ENCODE measurements at regions not wholly inside any gene's neighbourhood (a gene's known extent, or its start where the extent isn't known, plus 50 kb on each side); places are given as distances from the start of the nearest gene placed in this dataset.

- ATAC-seq (ENCODE audit: poor library complexity) (no peak), DNase-seq (no peak)
- Histone ChIP-seq H3K4me1 (ENCODE audit: insufficient read depth, low read length) (no peaks in the 10 kb centered on the region), H3K27ac (ENCODE audit: low read depth in 1 of 2, low read length in 2 of 2) (no peak overlapping the region), H3K4me3 (ENCODE audit: low read length) (no peak overlapping the region), H3K9me3 (ENCODE audit: control insufficient read depth in 1 of 2, insufficient read depth in 1 of 2, low read length in 2 of 2) (no peaks in the 10 kb centered on the region), H3K27me3 (ENCODE audit: control insufficient read depth in 1 of 2, insufficient read depth in 2 of 2, low read length in 2 of 2) (no peaks in the 10 kb centered on the region), H3K36me3 (ENCODE audit: insufficient read depth, low read length) (no peaks in the 10 kb centered on the region)
- ChIA-PET POLR2A (no interaction called here), CTCF (no interaction called here)
- Mint-ChIP-seq H3K27me3 (no peaks in the 10 kb centered on the region), H3K9me3 (no peaks in the 10 kb centered on the region), H3K36me3 (ENCODE audit: low read depth) (no peaks in the 10 kb centered on the region), H3K4me1 (ENCODE audit: low read depth) (no peaks in the 10 kb centered on the region), H3K4me3 (no peak overlapping the region), H3K27ac (no peak overlapping the region)
- intact Hi-C loops (cut with DNase I, micrococcal nuclease), result no loop called here
- TF ChIP-seq CTCF (IDR thresholded peaks at IDR 0.05), result no peak
These were observed 88.2 kb upstream of the SMIM23 start for GRCh38 chr5:171697221-171698102.

GRCh38 chr5:171700318-171700912 is 85.2 kb upstream of the SMIM23 start:
- Mint-ChIP-seq H3K27ac (no peak overlapping the region), H3K36me3 (ENCODE audit: low read depth) (no peaks in the 10 kb centered on the region), H3K27me3 (no peaks in the 10 kb centered on the region), H3K4me1 (ENCODE audit: low read depth) (no peaks in the 10 kb centered on the region), H3K4me3 (no peak overlapping the region), H3K9me3 (no peaks in the 10 kb centered on the region)
- Histone ChIP-seq H3K36me3 (ENCODE audit: insufficient read depth, low read length) (no peaks in the 10 kb centered on the region), H3K27ac (ENCODE audit: low read depth in 1 of 2, low read length in 2 of 2) (no peak overlapping the region), H3K27me3 (ENCODE audit: control insufficient read depth in 1 of 2, insufficient read depth in 2 of 2, low read length in 2 of 2) (no peaks in the 10 kb centered on the region), H3K4me1 (ENCODE audit: insufficient read depth, low read length) (no peaks in the 10 kb centered on the region), H3K9me3 (ENCODE audit: control insufficient read depth in 1 of 2, insufficient read depth in 1 of 2, low read length in 2 of 2) (no peaks in the 10 kb centered on the region), H3K4me3 (ENCODE audit: low read length) (no peak overlapping the region)
- ATAC-seq (ENCODE audit: poor library complexity) (no peak), DNase-seq (no peak)
- intact Hi-C loops (cut with DNase I, micrococcal nuclease), result no loop called here
- ChIA-PET CTCF (no interaction called here), POLR2A (interaction anchor here (0.7 kb wide), 1 partner anchor 108 kb away, joined by 3 read pairs; no protein-coding TSS in a partner anchor)
- no peak for TF ChIP-seq CTCF (IDR thresholded peaks at IDR 0.05)

- ChIA-PET CTCF (no interaction called here), POLR2A (no interaction called here)
- no peaks in the 10 kb centered on the region for H3K9me3 ChIP-seq (ENCODE audit: control insufficient read depth in 1 of 2, insufficient read depth in 1 of 2, low read length in 2 of 2)
- no peaks in the 10 kb centered on the region for H3K36me3 Mint-ChIP-seq (ENCODE audit: low read depth)
- intact Hi-C loops (cut with DNase I, micrococcal nuclease), result no loop called here
- H3K36me3 ChIP-seq (ENCODE audit: insufficient read depth, low read length), result no peaks in the 10 kb centered on the region
- no peak overlapping the region for H3K27ac Mint-ChIP-seq
- H3K4me1 Mint-ChIP-seq (ENCODE audit: low read depth), result no peaks in the 10 kb centered on the region
- no peaks in the 10 kb centered on the region for H3K27me3 ChIP-seq (ENCODE audit: control insufficient read depth in 1 of 2, insufficient read depth in 2 of 2, low read length in 2 of 2)
- DNase-seq, result no peak
- no peak overlapping the region for H3K4me3 Mint-ChIP-seq
- H3K4me1 ChIP-seq (ENCODE audit: insufficient read depth, low read length), result no peaks in the 10 kb centered on the region
- no peak for TF ChIP-seq CTCF (IDR thresholded peaks at IDR 0.05)
- H3K4me3 ChIP-seq (ENCODE audit: low read length), result no peak overlapping the region
- no peak overlapping the region for H3K27ac ChIP-seq (ENCODE audit: low read depth in 1 of 2, low read length in 2 of 2)
- no peak for ATAC-seq (ENCODE audit: poor library complexity)
- H3K9me3 Mint-ChIP-seq, result no peaks in the 10 kb centered on the region
- no peaks in the 10 kb centered on the region for H3K27me3 Mint-ChIP-seq
These were observed 84.5 kb upstream of the SMIM23 start for GRCh38 chr5:171701100-171701541.

Measured in CD4-positive, alpha-beta T cell (primary cell).